Ovary (tissue), 3 donors: ENCODE measurements at regions not wholly inside any gene's neighbourhood (a gene's known extent, or its start where the extent isn't known, plus 50 kb on each side); places are given as distances from the start of the nearest gene placed in this dataset.

Experiments
- EP300 ChIP-seq: sonication (generic); formaldehyde crosslinking; IDR thresholded peaks from one replicate; pipeline ENCODE4 v1.6.1; 2017; ENCODE audit warnings: antibody characterized with exemption
- POLR2A ChIP-seq: fragments of 450-650 bp; IDR thresholded peaks from one replicate; pipeline ENCODE4 v1.6.1; 2017; ENCODE audit warnings: antibody characterized with exemption, mild to moderate bottlenecking, moderate library complexity
- TF ChIP-seq, protein P1 (sequence below), 3 donors: fragments of 450-650 bp in 2 of 3; fragments of 200-600 bp in 1 of 3; IDR thresholded peaks; one replicate each; pipeline versions ENCODE4 v1.5.1 to v1.8.0; 2016 to 2022; ENCODE audit warnings: antibody characterized with exemption in 3 of 3, mild to moderate bottlenecking in 1 of 3
- donor health status: DM: no; HTN: no; CAD: no.

DNA sequence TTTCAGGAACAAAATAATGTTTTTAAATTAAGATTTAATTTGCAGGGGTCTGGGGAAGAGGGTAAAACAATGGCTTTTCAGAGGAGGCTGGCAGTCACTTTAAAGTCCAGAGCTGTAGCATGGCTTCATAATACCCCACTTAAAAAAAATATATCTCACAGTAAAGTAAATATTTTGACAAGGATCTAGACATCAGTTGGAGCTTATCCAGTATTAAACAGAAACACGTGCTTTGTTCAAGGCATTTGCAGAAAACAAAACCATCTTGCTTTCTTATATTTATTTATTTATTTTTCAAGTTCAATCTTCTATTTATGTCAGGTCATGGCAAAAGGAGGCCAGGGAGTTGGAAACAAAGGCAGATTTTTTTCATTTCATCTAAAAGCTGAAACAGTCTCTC is 53.3 kb upstream of the PRL start:
- TF ChIP-seq, protein P1, sequence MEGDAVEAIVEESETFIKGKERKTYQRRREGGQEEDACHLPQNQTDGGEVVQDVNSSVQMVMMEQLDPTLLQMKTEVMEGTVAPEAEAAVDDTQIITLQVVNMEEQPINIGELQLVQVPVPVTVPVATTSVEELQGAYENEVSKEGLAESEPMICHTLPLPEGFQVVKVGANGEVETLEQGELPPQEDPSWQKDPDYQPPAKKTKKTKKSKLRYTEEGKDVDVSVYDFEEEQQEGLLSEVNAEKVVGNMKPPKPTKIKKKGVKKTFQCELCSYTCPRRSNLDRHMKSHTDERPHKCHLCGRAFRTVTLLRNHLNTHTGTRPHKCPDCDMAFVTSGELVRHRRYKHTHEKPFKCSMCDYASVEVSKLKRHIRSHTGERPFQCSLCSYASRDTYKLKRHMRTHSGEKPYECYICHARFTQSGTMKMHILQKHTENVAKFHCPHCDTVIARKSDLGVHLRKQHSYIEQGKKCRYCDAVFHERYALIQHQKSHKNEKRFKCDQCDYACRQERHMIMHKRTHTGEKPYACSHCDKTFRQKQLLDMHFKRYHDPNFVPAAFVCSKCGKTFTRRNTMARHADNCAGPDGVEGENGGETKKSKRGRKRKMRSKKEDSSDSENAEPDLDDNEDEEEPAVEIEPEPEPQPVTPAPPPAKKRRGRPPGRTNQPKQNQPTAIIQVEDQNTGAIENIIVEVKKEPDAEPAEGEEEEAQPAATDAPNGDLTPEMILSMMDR (IDR thresholded peaks at IDR 0.05): no peak
- TF ChIP-seq POLR2A (no peak), EP300 (no peak)
